Heart left ventricle (tissue), 16 donors: ENCODE measurements at regions not wholly inside any gene's neighbourhood (a gene's known extent, or its start where the extent isn't known, plus 50 kb on each side); places are given as distances from the start of the nearest gene placed in this dataset.

Experiments
- ATAC-seq, 4 donors: fragments of 200-7000 bp; cut with Tn5 transposase; one replicate each; pipeline ENCODE4 v1.9.1; 2020 to 2022; ENCODE audit warnings: moderate library complexity in 4 of 4, mild to moderate bottlenecking in 3 of 4, moderate number of reproducible peaks in 1 of 4
- DNase-seq, 5 donors: peaks; one replicate each; pipeline ENCODE4 v3.0.0-alpha.2; 2020
- H3K27ac ChIP-seq, 12 donors: fragments of 200-600 bp; sonication (generic) in 4 of 12; one replicate each; pipeline versions ENCODE4 v1.5.0 to v1.8.0; 2016 to 2022; ENCODE audit warnings: mild to moderate bottlenecking in 2 of 12
- H3K27me3 ChIP-seq, 9 donors: fragments of 200-600 bp; sonication (generic) in 2 of 9; one replicate each; pipeline versions ENCODE4 v1.5.1 to v1.8.0; 2016 to 2022; ENCODE audit warnings: mild to moderate bottlenecking in 3 of 9
- H3K36me3 ChIP-seq, 9 donors: fragments of 200-600 bp; sonication (generic) in 2 of 9; one replicate each; pipeline versions ENCODE4 v1.5.0 to v1.8.0; 2018 to 2022; ENCODE audit warnings: mild to moderate bottlenecking in 2 of 9
- H3K4me1 ChIP-seq, 12 donors: fragments of 200-600 bp; sonication (generic) in 4 of 12; one replicate each; pipeline versions ENCODE4 v1.5.0 to v1.8.0; 2016 to 2022; ENCODE audit warnings: mild to moderate bottlenecking in 3 of 12
- H3K4me3 ChIP-seq, 12 donors: fragments of 200-600 bp; sonication (generic) in 4 of 12; one replicate each; pipeline versions ENCODE4 v1.5.0 to v1.8.0; 2017 to 2022; ENCODE audit warnings: mild to moderate bottlenecking in 9 of 12, moderate library complexity in 4 of 12
- H3K9me3 ChIP-seq, 12 donors: fragments of 200-600 bp; sonication (generic) in 4 of 12; one replicate each; pipeline versions ENCODE4 v1.5.0 to v1.8.0; 2016 to 2022; ENCODE audit warnings: mild to moderate bottlenecking in 1 of 12
- CTCF ChIP-seq, 12 donors: fragments of 200-600 bp; sonication (generic) in 4 of 12; IDR thresholded peaks; one replicate each; pipeline versions ENCODE4 v1.5.0 to v1.8.0; 2018 to 2022; ENCODE audit warnings: antibody characterized with exemption in 12 of 12, mild to moderate bottlenecking in 5 of 12
- POLR2A ChIP-seq, 2 donors: fragments of 450-650 bp; IDR thresholded peaks; one replicate each; pipeline ENCODE4 v1.6.1; 2017; ENCODE audit warnings: antibody characterized with exemption in 2 of 2, mild to moderate bottlenecking in 2 of 2, moderate library complexity in 2 of 2
- WGBS, 4 donors: extraction: QIAGEN DNeasy Blood & Tissue Kit in 2 of 4; methylation state at CpG; one replicate each; pipeline versions ENCODE4 v1.1.5 to v1.1.7; 2013 to 2018; 5-methylcytosine and 5-hydroxymethylcytosine counted together
- intact Hi-C, 10 donors: fragments of 100-400 bp; cut with DNase I; formaldehyde crosslinking; loops; one replicate each; pipeline versions ENCODE4 v1.11.1 to v1.14.2; 2022
- donor health status: ischemic (EF 13 %, LVEDD 7.1; RV severe dilation, severe dysfunction).
- donor health status: healthy with polysubstance abuse.
- donor health status: DM: no; HTN: yes; CAD: no.
- donor health status: DM: no; HTN: no; CAD: no.
- donor health status: ischemic (EF 25% LVEDD 6.9; RV normal size, moderate dysfunction).
- donor health status: ischemic (EF 25% LVEDD 5.7; RV mildly dilated, moderate dysfunction).
- donor health status: healthy.
- donor health status: DM: yes; HTN: yes; CAD: no.
- donor health status: ischemic (EF 35%, LVEDD 5.7; RV mildly dilated, moderate dysfunction).
- donor health status: nonischemic (EF 11% LVEDD 7.7; RV severe dilation, severe dysfunction).
- donor health status: DM: yes; HTN: yes; CAD: no.
- donor health status: PGD.
- donor health status: ischemic (EF 29% LVEDD 5.4; RV normal size, mild dysfunction).
- donor health status: nonischemic (EF 23%, LVEDD 6.1; RV moderate dilation, normal function).

GRCh38 chr3:70738291-70738681, 425.8 kb upstream of the MDFIC2 start:
- Histone ChIP-seq H3K27me3 (no peaks in the 10 kb centered on the region), H3K4me1 (no peaks in the 10 kb centered on the region), H3K36me3 (no peaks in the 10 kb centered on the region), H3K27ac (no peak overlapping the region), H3K4me3 (no peak overlapping the region), H3K9me3 (no peaks in the 10 kb centered on the region)
- no peak for ATAC-seq
- whole genome bisulfite sequencing, 4 donors: 46 to 60% (median 50%) methylated on average over 4 of the region's 4 CpGs
- intact Hi-C loops: no loop called here
- TF ChIP-seq POLR2A (IDR thresholded peaks at IDR 0.05): no peak
- no peak for TF ChIP-seq CTCF (IDR thresholded peaks at IDR 0.05)
- DNase-seq: no peak

- H3K36me3 ChIP-seq: no peaks in the 10 kb centered on the region
- 33 to 42% (median 38%) methylated on average over 2 of the region's 2 CpGs for WGBS, 4 donors
These were observed 425.3 kb upstream of the MDFIC2 start for GRCh38 chr3:70737666-70738290.

GRCh38 chr3:70736009-70736408, 423.6 kb upstream of the MDFIC2 start:
- Histone ChIP-seq H3K36me3 (no peaks in the 10 kb centered on the region), H3K27me3 (no peaks in the 10 kb centered on the region), H3K4me1 (no peaks in the 10 kb centered on the region), H3K27ac (no peak overlapping the region), H3K4me3 (no peak overlapping the region), H3K9me3 (no peaks in the 10 kb centered on the region)
- TF ChIP-seq POLR2A (IDR thresholded peaks at IDR 0.05) (no peak), CTCF (IDR thresholded peaks at IDR 0.05) (no peak)
- 86 to 100% (median 91%) methylated on average over 1 of the region's 1 CpG for whole genome bisulfite sequencing, 4 donors
- ATAC-seq (no peak), DNase-seq (no peak)
- intact Hi-C loops: no loop called here

More at GRCh38 chr3:70737666-70738290, 425.3 kb upstream of the MDFIC2 start:
- no peak for DNase-seq
- Histone ChIP-seq H3K27ac (no peak overlapping the region), H3K4me1 (no peaks in the 10 kb centered on the region), H3K27me3 (no peaks in the 10 kb centered on the region), H3K4me3 (no peak overlapping the region), H3K9me3 (no peaks in the 10 kb centered on the region)
- TF ChIP-seq CTCF (IDR thresholded peaks at IDR 0.05) (no peak), POLR2A (IDR thresholded peaks at IDR 0.05) (no peak)
- intact Hi-C loops: no loop called here
- no peak for ATAC-seq

GRCh38 chr3:70734756-70735155, 422.3 kb upstream of the MDFIC2 start:
- 94 to 98% (median 96%) methylated on average over 3 of the region's 3 CpGs for WGBS, 4 donors
- no peaks in the 10 kb centered on the region for H3K9me3 ChIP-seq
- H3K27ac ChIP-seq: no peak overlapping the region
- DNase-seq (no peak), ATAC-seq (no peak)
- no peaks in the 10 kb centered on the region for H3K4me1 ChIP-seq
- TF ChIP-seq POLR2A (IDR thresholded peaks at IDR 0.05) (no peak), CTCF (IDR thresholded peaks at IDR 0.05) (no peak)
- H3K27me3 ChIP-seq: no peaks in the 10 kb centered on the region
- intact Hi-C loops: no loop called here
- no peaks in the 10 kb centered on the region for H3K36me3 ChIP-seq
- H3K4me3 ChIP-seq: no peak overlapping the region
